ENCODE measurements at regions not wholly inside any gene's neighbourhood (a gene's known extent, or its start where the extent isn't known, plus 50 kb on each side); places are given as distances from the start of the nearest gene placed in this dataset.

DNA sequence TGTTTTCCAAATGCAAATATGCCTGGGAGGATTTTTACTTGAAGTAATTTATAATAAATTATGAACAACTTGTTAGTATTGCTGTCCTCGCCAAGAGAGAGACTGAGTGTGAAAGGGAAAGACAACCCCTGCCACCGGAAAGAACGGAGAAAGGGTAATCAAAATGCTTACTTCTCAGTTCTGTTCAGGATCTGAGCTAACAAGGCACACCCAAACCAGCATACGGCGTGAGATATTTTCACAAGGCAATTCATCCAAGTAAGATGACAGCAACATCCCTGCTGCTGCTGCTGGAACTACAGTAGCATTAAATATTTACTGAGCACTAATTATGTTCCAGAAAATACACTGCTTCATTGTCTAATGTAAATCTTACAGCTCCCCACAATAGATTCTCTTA is 96.1 kb downstream of the KBTBD8 start:
- TF ChIP-seq, protein P1, sequence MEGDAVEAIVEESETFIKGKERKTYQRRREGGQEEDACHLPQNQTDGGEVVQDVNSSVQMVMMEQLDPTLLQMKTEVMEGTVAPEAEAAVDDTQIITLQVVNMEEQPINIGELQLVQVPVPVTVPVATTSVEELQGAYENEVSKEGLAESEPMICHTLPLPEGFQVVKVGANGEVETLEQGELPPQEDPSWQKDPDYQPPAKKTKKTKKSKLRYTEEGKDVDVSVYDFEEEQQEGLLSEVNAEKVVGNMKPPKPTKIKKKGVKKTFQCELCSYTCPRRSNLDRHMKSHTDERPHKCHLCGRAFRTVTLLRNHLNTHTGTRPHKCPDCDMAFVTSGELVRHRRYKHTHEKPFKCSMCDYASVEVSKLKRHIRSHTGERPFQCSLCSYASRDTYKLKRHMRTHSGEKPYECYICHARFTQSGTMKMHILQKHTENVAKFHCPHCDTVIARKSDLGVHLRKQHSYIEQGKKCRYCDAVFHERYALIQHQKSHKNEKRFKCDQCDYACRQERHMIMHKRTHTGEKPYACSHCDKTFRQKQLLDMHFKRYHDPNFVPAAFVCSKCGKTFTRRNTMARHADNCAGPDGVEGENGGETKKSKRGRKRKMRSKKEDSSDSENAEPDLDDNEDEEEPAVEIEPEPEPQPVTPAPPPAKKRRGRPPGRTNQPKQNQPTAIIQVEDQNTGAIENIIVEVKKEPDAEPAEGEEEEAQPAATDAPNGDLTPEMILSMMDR (IDR thresholded peaks at IDR 0.05 in 8 of 11, conservative IDR thresholded peaks at IDR 0.05 in 3 of 11), result no peak
- TF ChIP-seq POLR2A (IDR thresholded peaks at IDR 0.05) (no peak), POLR2AphosphoS5 (IDR thresholded peaks at IDR 0.05) (no peak)
